HG03342 (cell line): ENCODE measurements at regions not wholly inside any gene's neighbourhood (a gene's known extent, or its start where the extent isn't known, plus 50 kb on each side); places are given as distances from the start of the nearest gene placed in this dataset.

Source experiments
- ATAC-seq: cut with Tn5 transposase; IDR thresholded peaks from one replicate; pipeline ENCODE4 v1.9.1; 2021; ENCODE audit warnings: mild to moderate bottlenecking, moderate library complexity; ENCODE audit not compliant: unreplicated experiment

GRCh38 chr5:7329712-7330111, 66.2 kb upstream of the ADCY2 start:
- no peak for ATAC-seq

- ATAC-seq, result no peak
Measured at GRCh38 chr5:7330256-7330655, 65.7 kb upstream of the ADCY2 start.

GRCh38 chr5:7331131-7331530, 64.8 kb upstream of the ADCY2 start:
- no peak for ATAC-seq
